ENCODE measurements at regions not wholly inside any gene's neighbourhood (a gene's known extent, or its start where the extent isn't known, plus 50 kb on each side); places are given as distances from the start of the nearest gene placed in this dataset.

DNA sequence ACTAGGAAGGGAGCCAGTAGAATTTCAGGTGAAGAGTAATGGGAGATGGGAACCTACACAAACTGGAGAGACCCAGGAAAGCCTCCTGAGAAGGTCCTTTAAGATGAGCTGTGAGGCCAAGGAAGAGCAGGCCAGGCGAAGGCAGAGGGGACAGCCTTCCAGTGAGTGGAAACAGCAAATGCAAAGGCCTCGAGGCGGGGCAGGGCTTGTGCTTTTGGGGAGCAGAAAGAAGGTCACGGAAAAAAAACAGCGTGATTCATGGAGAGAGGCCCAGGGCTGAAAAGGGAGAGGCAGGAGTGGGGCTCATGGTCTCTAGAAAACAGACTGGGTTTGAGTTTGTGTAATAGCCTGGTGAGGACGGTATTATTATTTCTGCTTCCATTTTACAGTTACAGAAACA, 386.5 kb upstream of the ASIC2 start:
- H2AFZ ChIP-seq (ENCODE audit: low read length): no peak overlapping the region
- H3K9me3 ChIP-seq (ENCODE audit: low read depth, low read length): no peaks in the 10 kb centered on the region
- no peaks in the 10 kb centered on the region for H3K4me1 ChIP-seq (ENCODE audit: insufficient read depth, low read length)
- H3K27me3 ChIP-seq (ENCODE audit: insufficient read depth, low read length): no peaks in the 10 kb centered on the region
- no peaks in the 10 kb centered on the region for H3K36me3 ChIP-seq (ENCODE audit: insufficient read depth, low read length)
- H3K79me2 ChIP-seq (ENCODE audit: insufficient read depth, low read length): no peaks in the 10 kb centered on the region
- H3K27ac ChIP-seq (ENCODE audit: low read depth, low read length): no peak overlapping the region
- TF ChIP-seq, protein P1, sequence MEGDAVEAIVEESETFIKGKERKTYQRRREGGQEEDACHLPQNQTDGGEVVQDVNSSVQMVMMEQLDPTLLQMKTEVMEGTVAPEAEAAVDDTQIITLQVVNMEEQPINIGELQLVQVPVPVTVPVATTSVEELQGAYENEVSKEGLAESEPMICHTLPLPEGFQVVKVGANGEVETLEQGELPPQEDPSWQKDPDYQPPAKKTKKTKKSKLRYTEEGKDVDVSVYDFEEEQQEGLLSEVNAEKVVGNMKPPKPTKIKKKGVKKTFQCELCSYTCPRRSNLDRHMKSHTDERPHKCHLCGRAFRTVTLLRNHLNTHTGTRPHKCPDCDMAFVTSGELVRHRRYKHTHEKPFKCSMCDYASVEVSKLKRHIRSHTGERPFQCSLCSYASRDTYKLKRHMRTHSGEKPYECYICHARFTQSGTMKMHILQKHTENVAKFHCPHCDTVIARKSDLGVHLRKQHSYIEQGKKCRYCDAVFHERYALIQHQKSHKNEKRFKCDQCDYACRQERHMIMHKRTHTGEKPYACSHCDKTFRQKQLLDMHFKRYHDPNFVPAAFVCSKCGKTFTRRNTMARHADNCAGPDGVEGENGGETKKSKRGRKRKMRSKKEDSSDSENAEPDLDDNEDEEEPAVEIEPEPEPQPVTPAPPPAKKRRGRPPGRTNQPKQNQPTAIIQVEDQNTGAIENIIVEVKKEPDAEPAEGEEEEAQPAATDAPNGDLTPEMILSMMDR (IDR thresholded peaks at IDR 0.05; ENCODE audit: extremely low read depth, low read depth, low read length): no peak
- no peaks in the 10 kb centered on the region for H4K20me1 ChIP-seq (ENCODE audit: insufficient read depth, low read length)
- no peak for DNase-seq (ENCODE audit: insufficient read length, low spot score, missing footprints)
- H3K4me3 ChIP-seq (ENCODE audit: insufficient read depth, low read length): no peak overlapping the region
- no peak overlapping the region for H3K4me2 ChIP-seq (ENCODE audit: insufficient read depth, low read length)

DNA sequence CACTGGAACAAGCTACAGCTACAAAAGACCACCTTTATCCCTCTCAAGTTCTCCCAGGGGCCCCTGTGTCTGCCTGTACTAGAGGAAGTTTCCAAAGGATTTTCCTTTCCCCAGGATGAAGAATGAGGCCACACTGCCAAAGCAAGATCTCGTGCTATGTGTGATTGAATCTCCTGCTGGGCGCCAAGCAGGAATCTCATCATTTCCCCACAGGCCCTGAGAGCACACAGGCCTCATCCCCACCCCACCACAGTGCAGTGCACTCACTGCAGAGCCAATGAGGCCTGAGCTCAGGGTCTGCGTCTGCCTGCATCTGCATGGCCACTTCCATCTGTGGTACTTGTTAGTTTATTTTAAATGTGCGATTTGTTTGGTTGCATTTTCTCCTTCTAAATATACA, 387.4 kb upstream of the ASIC2 start:
- TF ChIP-seq, protein P1 (IDR thresholded peaks at IDR 0.05; ENCODE audit: extremely low read depth, low read depth, low read length): no peak
- no peak overlapping the region for H3K4me3 ChIP-seq (ENCODE audit: insufficient read depth, low read length)
- no peaks in the 10 kb centered on the region for H3K79me2 ChIP-seq (ENCODE audit: insufficient read depth, low read length)
- H3K4me1 ChIP-seq (ENCODE audit: insufficient read depth, low read length): no peaks in the 10 kb centered on the region
- H3K27ac ChIP-seq (ENCODE audit: low read depth, low read length): no peak overlapping the region
- H3K27me3 ChIP-seq (ENCODE audit: insufficient read depth, low read length): no peaks in the 10 kb centered on the region
- H3K36me3 ChIP-seq (ENCODE audit: insufficient read depth, low read length): no peaks in the 10 kb centered on the region
- H2AFZ ChIP-seq (ENCODE audit: low read length): no peak overlapping the region
- no peaks in the 10 kb centered on the region for H4K20me1 ChIP-seq (ENCODE audit: insufficient read depth, low read length)
- H3K4me2 ChIP-seq (ENCODE audit: insufficient read depth, low read length): no peak overlapping the region
- DNase-seq (ENCODE audit: insufficient read length, low spot score, missing footprints): no peak
- no peaks in the 10 kb centered on the region for H3K9me3 ChIP-seq (ENCODE audit: low read depth, low read length)

DNA sequence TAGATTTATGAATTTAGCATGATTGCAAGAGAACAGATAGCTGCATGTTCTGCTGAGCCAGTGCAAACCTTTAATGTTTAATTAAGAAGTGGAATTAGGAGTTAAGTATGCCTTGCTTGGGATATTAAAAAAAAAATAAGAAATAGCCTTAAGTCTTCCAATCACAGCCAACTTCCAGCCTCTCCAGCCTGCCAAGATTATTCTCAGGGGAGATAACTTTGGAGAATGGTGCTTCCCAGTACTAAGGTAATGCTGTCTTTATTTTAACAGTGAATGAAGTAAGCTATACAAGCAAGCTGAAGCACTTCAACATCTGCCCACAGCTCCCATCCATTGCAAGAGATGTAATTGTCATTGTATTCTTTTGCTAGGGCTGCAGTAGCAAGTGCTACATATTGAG, 389.5 kb upstream of the ASIC2 start:
- H3K27ac ChIP-seq (ENCODE audit: low read depth, low read length): no peak overlapping the region
- no peaks in the 10 kb centered on the region for H4K20me1 ChIP-seq (ENCODE audit: insufficient read depth, low read length)
- no peaks in the 10 kb centered on the region for H3K79me2 ChIP-seq (ENCODE audit: insufficient read depth, low read length)
- no peaks in the 10 kb centered on the region for H3K27me3 ChIP-seq (ENCODE audit: insufficient read depth, low read length)
- no peak for DNase-seq (ENCODE audit: insufficient read length, low spot score, missing footprints)
- H3K4me3 ChIP-seq (ENCODE audit: insufficient read depth, low read length): no peak overlapping the region
- H2AFZ ChIP-seq (ENCODE audit: low read length): no peak overlapping the region
- no peak overlapping the region for H3K4me2 ChIP-seq (ENCODE audit: insufficient read depth, low read length)
- H3K9me3 ChIP-seq (ENCODE audit: low read depth, low read length): no peaks in the 10 kb centered on the region
- TF ChIP-seq, protein P1 (IDR thresholded peaks at IDR 0.05; ENCODE audit: extremely low read depth, low read depth, low read length): no peak
- no peaks in the 10 kb centered on the region for H3K36me3 ChIP-seq (ENCODE audit: insufficient read depth, low read length)
- no peaks in the 10 kb centered on the region for H3K4me1 ChIP-seq (ENCODE audit: insufficient read depth, low read length)

DNA sequence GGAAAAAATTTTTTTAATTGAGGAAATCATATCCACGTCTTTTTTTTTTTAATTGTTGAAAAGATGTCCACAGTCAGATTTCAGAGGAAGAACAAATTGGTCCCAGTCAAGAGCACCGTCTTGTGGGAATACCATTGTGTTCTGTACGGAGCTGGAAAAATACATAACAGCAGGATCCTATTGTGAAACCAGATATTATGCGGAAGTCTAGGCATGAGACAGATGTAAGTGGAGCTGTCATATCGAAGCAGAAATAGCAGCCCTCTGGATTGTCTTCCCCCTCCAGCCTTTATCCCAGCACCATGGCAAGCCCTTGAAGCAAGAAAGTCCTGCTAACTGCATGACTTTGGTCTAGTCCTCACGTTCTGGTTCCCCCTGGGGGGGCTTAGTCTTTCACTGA, 391.6 kb upstream of the ASIC2 start:
- Histone ChIP-seq H3K4me3 (ENCODE audit: insufficient read depth, low read length) (no peak overlapping the region), H2AFZ (ENCODE audit: low read length) (no peak overlapping the region), H4K20me1 (ENCODE audit: insufficient read depth, low read length) (no peaks in the 10 kb centered on the region), H3K27me3 (ENCODE audit: insufficient read depth, low read length) (no peaks in the 10 kb centered on the region), H3K27ac (ENCODE audit: low read depth, low read length) (no peak overlapping the region), H3K4me1 (ENCODE audit: insufficient read depth, low read length) (no peaks in the 10 kb centered on the region), H3K4me2 (ENCODE audit: insufficient read depth, low read length) (no peak overlapping the region), H3K79me2 (ENCODE audit: insufficient read depth, low read length) (no peaks in the 10 kb centered on the region), H3K9me3 (ENCODE audit: low read depth, low read length) (no peaks in the 10 kb centered on the region), H3K36me3 (ENCODE audit: insufficient read depth, low read length) (no peaks in the 10 kb centered on the region)
- DNase-seq (ENCODE audit: insufficient read length, low spot score, missing footprints): no peak
- TF ChIP-seq, protein P1 (IDR thresholded peaks at IDR 0.05; ENCODE audit: extremely low read depth, low read depth, low read length): no peak
